ENCODE measurements at regions not wholly inside any gene's neighbourhood (a gene's known extent, or its start where the extent isn't known, plus 50 kb on each side); places are given as distances from the start of the nearest gene placed in this dataset.

- TF ChIP-seq CTCF (IDR thresholded peaks at IDR 0.05): no peak
Measured at GRCh38 chr4:127256500-127256899, 376.3 kb upstream of the INTU start.

GRCh38 chr4:127261476-127261875 lies 371.3 kb upstream of the INTU start:
- TF ChIP-seq CTCF (IDR thresholded peaks at IDR 0.05): no peak

- TF ChIP-seq CTCF (IDR thresholded peaks at IDR 0.05): no peak
Measured at GRCh38 chr4:127268367-127268766, 364.4 kb upstream of the INTU start.

GRCh38 chr4:127284236-127284635 lies 348.5 kb upstream of the INTU start:
- TF ChIP-seq CTCF (IDR thresholded peaks at IDR 0.05): no peak

- TF ChIP-seq CTCF (IDR thresholded peaks at IDR 0.05): no peak
Measured at GRCh38 chr4:127291316-127291715, 341.4 kb upstream of the INTU start.

- TF ChIP-seq CTCF (IDR thresholded peaks at IDR 0.05): no peak
Measured at GRCh38 chr4:127293496-127293895, 339.3 kb upstream of the INTU start.

GRCh38 chr4:127304356-127304755 lies 328.4 kb upstream of the INTU start:
- no peak for TF ChIP-seq CTCF (IDR thresholded peaks at IDR 0.05)

- no peak for TF ChIP-seq CTCF (IDR thresholded peaks at IDR 0.05)
Measured at GRCh38 chr4:127307996-127308395, 324.8 kb upstream of the INTU start.
